A673 (cell line): ENCODE measurements at regions not wholly inside any gene's neighbourhood (a gene's known extent, or its start where the extent isn't known, plus 50 kb on each side); places are given as distances from the start of the nearest gene placed in this dataset.

Experiments used
- CTCF ChIP-seq: fragments of 300-800, 200-600 bp; sonication (generic); conservative IDR thresholded peaks from 2 replicates; pipeline ENCODE4 v1.5.1; 2017; ENCODE audit warnings: low read depth, mild to moderate bottlenecking, antibody characterized with exemption, low read length, moderate library complexity, mixed read lengths
- EZH2 ChIP-seq: fragments of 200-600 bp; sonication (generic); IDR thresholded peaks from 2 replicates; pipeline ENCODE4 v1.6.1; 2017; ENCODE audit warnings: borderline replicate concordance, low read depth, mild to moderate bottlenecking, mixed read lengths, antibody characterized with exemption, low read length; ENCODE audit not compliant: poor library complexity, severe bottlenecking

DNA sequence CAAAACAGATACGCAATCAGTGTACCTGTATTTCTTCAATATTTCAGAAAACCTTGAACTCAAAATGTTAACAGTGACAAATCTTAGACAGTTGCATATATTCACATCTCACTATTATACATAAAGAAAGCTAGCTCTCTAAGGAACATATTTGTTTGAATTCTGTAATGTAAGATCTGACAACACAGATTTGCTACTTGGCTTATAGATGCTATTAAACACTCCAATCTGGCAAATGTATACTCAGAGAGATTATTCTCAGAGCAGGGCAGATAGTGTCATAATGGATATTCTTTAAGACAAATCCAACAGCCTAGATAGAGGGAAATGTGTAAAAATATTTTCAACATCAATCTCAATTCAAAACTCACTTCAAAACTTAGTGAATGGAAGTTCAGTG, 794.5 kb upstream of the CDH9 start:
- TF ChIP-seq CTCF = no peak
- no peak for TF ChIP-seq EZH2
